Stomach smooth muscle (tissue), 2 donors: ENCODE measurements at regions not wholly inside any gene's neighbourhood (a gene's known extent, or its start where the extent isn't known, plus 50 kb on each side); places are given as distances from the start of the nearest gene placed in this dataset.

Source experiments
- H3K27ac ChIP-seq: one replicate; pipeline ENCODE4 v1.7.0; 2013; ENCODE audit warnings: mild to moderate bottlenecking, low read length, inconsistent platforms
- H3K27me3 ChIP-seq, 2 donors: one replicate each; pipeline ENCODE4 v1.7.0; 2013; ENCODE audit warnings: low read length in 2 of 2; ENCODE audit not compliant: insufficient read depth in 2 of 2, control insufficient read depth in 1 of 2
- H3K36me3 ChIP-seq, 2 donors: one replicate each; pipeline ENCODE4 v1.7.0; 2013; ENCODE audit warnings: low read length in 2 of 2; ENCODE audit not compliant: control insufficient read depth in 2 of 2, insufficient read depth in 2 of 2
- H3K4me1 ChIP-seq: one replicate; pipeline ENCODE4 v1.7.0; 2013; ENCODE audit warnings: low read length; ENCODE audit not compliant: control insufficient read depth, insufficient read depth
- H3K4me3 ChIP-seq, 2 donors: one replicate each; pipeline ENCODE4 v1.7.0; 2013; ENCODE audit warnings: low read length in 2 of 2
- H3K9ac ChIP-seq, 2 donors: one replicate each; pipeline ENCODE4 v1.7.0; 2013; ENCODE audit warnings: low read length in 2 of 2, mild to moderate bottlenecking in 1 of 2
- H3K9me3 ChIP-seq, 2 donors: one replicate each; pipeline ENCODE4 v1.7.0; 2013; ENCODE audit warnings: low read length in 2 of 2; ENCODE audit not compliant: control insufficient read depth in 2 of 2
- donor health status: healthy.
- donor health status: Pancreatic carcinoma.

- no peak overlapping the region for H3K4me3 ChIP-seq
- H3K4me1 ChIP-seq, result no peaks in the 10 kb centered on the region
- no peaks in the 10 kb centered on the region for H3K36me3 ChIP-seq
- no peak overlapping the region for H3K9ac ChIP-seq
- no peaks in the 10 kb centered on the region for H3K27me3 ChIP-seq
- H3K27ac ChIP-seq, result no peak overlapping the region
- no peaks in the 10 kb centered on the region for H3K9me3 ChIP-seq
These were observed 713.6 kb upstream of the CHRM3 start for GRCh38 chr1:238672806-238673205.

- H3K4me3 ChIP-seq, result no peak overlapping the region
- no peak overlapping the region for H3K9ac ChIP-seq
- H3K36me3 ChIP-seq, result no peaks in the 10 kb centered on the region
- no peaks in the 10 kb centered on the region for H3K4me1 ChIP-seq
- H3K9me3 ChIP-seq, result no peaks in the 10 kb centered on the region
- H3K27me3 ChIP-seq, result no peaks in the 10 kb centered on the region
- H3K27ac ChIP-seq, result no peak overlapping the region
These were observed 714.1 kb upstream of the CHRM3 start for GRCh38 chr1:238672262-238672661.

GRCh38 chr1:238664139-238664538 lies 722.2 kb upstream of the CHRM3 start:
- no peaks in the 10 kb centered on the region for H3K9me3 ChIP-seq
- H3K4me1 ChIP-seq, result no peaks in the 10 kb centered on the region
- no peak overlapping the region for H3K4me3 ChIP-seq
- H3K9ac ChIP-seq, result no peak overlapping the region
- no peaks in the 10 kb centered on the region for H3K36me3 ChIP-seq
- no peak overlapping the region for H3K27ac ChIP-seq
- H3K27me3 ChIP-seq, result no peaks in the 10 kb centered on the region

- Histone ChIP-seq H3K9ac (no peak overlapping the region), H3K36me3 (no peaks in the 10 kb centered on the region)
These were observed 725.5 kb upstream of the CHRM3 start for GRCh38 chr1:238660849-238661248.

GRCh38 chr1:238658763-238659162 lies 727.6 kb upstream of the CHRM3 start:
- Histone ChIP-seq H3K36me3 (no peaks in the 10 kb centered on the region), H3K27ac (no peak overlapping the region), H3K27me3 (no peaks in the 10 kb centered on the region), H3K4me1 (no peaks in the 10 kb centered on the region), H3K4me3 (no peak overlapping the region), H3K9me3 (no peaks in the 10 kb centered on the region), H3K9ac (no peak overlapping the region)

More at GRCh38 chr1:238660849-238661248, 725.5 kb upstream of the CHRM3 start:
- H3K4me1 ChIP-seq, result no peaks in the 10 kb centered on the region
- H3K27ac ChIP-seq, result no peak overlapping the region
- no peaks in the 10 kb centered on the region for H3K27me3 ChIP-seq
- H3K9me3 ChIP-seq, result no peaks in the 10 kb centered on the region
- H3K4me3 ChIP-seq, result no peak overlapping the region

GRCh38 chr1:238653693-238654321 lies 732.6 kb upstream of the CHRM3 start:
- H3K27ac ChIP-seq, result no peak overlapping the region
- no peaks in the 10 kb centered on the region for H3K27me3 ChIP-seq
- no peak overlapping the region for H3K4me3 ChIP-seq

GRCh38 chr1:238652346-238652968 lies 733.9 kb upstream of the CHRM3 start:
- Histone ChIP-seq H3K4me3 (no peak overlapping the region), H3K4me1 (no peaks in the 10 kb centered on the region), H3K27me3 (no peaks in the 10 kb centered on the region), H3K9ac (no peak overlapping the region), H3K36me3 (no peaks in the 10 kb centered on the region), H3K9me3 (peaks cover 0 to 2% of the 10 kb centered on the region in 2 donors), H3K27ac (no peak overlapping the region)

More at GRCh38 chr1:238653693-238654321, 732.6 kb upstream of the CHRM3 start:
- no peaks in the 10 kb centered on the region for H3K36me3 ChIP-seq
- H3K9me3 ChIP-seq, result peaks cover 0 to 2% of the 10 kb centered on the region in 2 donors
- H3K9ac ChIP-seq, result no peak overlapping the region
- no peaks in the 10 kb centered on the region for H3K4me1 ChIP-seq

GRCh38 chr1:238649200-238649599 lies 737.2 kb upstream of the CHRM3 start:
- Histone ChIP-seq H3K27me3 (no peaks in the 10 kb centered on the region), H3K9ac (no peak overlapping the region), H3K9me3 (peaks cover 0 to 2% of the 10 kb centered on the region in 2 donors), H3K4me1 (no peaks in the 10 kb centered on the region), H3K4me3 (no peak overlapping the region), H3K27ac (no peak overlapping the region), H3K36me3 (no peaks in the 10 kb centered on the region)

GRCh38 chr1:238648751-238649150 lies 737.6 kb upstream of the CHRM3 start:
- Histone ChIP-seq H3K4me3 (no peak overlapping the region), H3K9me3 (peaks cover 0 to 2% of the 10 kb centered on the region in 2 donors), H3K4me1 (no peaks in the 10 kb centered on the region), H3K36me3 (no peaks in the 10 kb centered on the region), H3K9ac (no peak overlapping the region), H3K27me3 (no peaks in the 10 kb centered on the region), H3K27ac (no peak overlapping the region)

GRCh38 chr1:238648296-238648695 lies 738.1 kb upstream of the CHRM3 start:
- Histone ChIP-seq H3K36me3 (no peaks in the 10 kb centered on the region), H3K27ac (no peak overlapping the region), H3K27me3 (no peaks in the 10 kb centered on the region), H3K4me3 (no peak overlapping the region), H3K4me1 (no peaks in the 10 kb centered on the region), H3K9me3 (peaks cover 0 to 2% of the 10 kb centered on the region in 2 donors), H3K9ac (no peak overlapping the region)

GRCh38 chr1:238647877-238648276 lies 738.5 kb upstream of the CHRM3 start:
- Histone ChIP-seq H3K27me3 (no peaks in the 10 kb centered on the region), H3K27ac (no peak overlapping the region), H3K36me3 (no peaks in the 10 kb centered on the region), H3K4me3 (no peak overlapping the region), H3K9ac (no peak overlapping the region), H3K9me3 (peaks cover 0 to 2% of the 10 kb centered on the region in 2 donors), H3K4me1 (no peaks in the 10 kb centered on the region)
